PC-3 (cell line): ENCODE measurements at regions not wholly inside any gene's neighbourhood (a gene's known extent, or its start where the extent isn't known, plus 50 kb on each side); places are given as distances from the start of the nearest gene placed in this dataset.

ENCODE experiments used
- EZH2phosphoT487 ChIP-seq: fragments of 300-600 bp; sonication (generic); IDR thresholded peaks from 2 replicates; pipeline ENCODE4 v1.6.1; 2018; ENCODE audit warnings: mild to moderate bottlenecking, antibody characterized with exemption, low read length, borderline replicate concordance
- TF ChIP-seq, protein P1 (sequence below): fragments of 300-600 bp; sonication (generic); conservative IDR thresholded peaks from 2 replicates; pipeline ENCODE4 v1.5.1; 2017; ENCODE audit warnings: antibody characterized with exemption, low read depth, mild to moderate bottlenecking, low read length

DNA sequence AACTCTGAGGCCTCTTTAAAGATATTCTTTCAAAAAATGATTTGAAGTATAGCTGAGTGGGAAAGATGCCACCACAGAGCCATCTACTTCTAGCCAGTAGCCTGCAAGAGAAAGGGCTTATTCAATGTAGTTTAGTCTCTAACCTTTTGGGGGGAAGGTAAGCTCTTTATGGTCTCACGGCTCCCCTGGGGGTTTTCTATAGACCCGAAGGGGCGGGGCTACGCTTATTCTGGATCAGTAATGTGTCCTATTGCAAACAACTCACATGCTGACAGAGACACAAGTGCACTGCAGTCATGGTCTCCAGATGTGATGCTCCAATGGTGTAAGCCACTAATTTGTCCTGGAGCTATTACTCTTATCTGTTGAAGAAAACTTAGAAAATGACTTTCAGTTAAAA lies 53.4 kb upstream of the RPS23 start:
- TF ChIP-seq, protein P1, sequence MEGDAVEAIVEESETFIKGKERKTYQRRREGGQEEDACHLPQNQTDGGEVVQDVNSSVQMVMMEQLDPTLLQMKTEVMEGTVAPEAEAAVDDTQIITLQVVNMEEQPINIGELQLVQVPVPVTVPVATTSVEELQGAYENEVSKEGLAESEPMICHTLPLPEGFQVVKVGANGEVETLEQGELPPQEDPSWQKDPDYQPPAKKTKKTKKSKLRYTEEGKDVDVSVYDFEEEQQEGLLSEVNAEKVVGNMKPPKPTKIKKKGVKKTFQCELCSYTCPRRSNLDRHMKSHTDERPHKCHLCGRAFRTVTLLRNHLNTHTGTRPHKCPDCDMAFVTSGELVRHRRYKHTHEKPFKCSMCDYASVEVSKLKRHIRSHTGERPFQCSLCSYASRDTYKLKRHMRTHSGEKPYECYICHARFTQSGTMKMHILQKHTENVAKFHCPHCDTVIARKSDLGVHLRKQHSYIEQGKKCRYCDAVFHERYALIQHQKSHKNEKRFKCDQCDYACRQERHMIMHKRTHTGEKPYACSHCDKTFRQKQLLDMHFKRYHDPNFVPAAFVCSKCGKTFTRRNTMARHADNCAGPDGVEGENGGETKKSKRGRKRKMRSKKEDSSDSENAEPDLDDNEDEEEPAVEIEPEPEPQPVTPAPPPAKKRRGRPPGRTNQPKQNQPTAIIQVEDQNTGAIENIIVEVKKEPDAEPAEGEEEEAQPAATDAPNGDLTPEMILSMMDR: no peak
- no peak for TF ChIP-seq EZH2phosphoT487
